HEK293T (cell line): ENCODE measurements at regions not wholly inside any gene's neighbourhood (a gene's known extent, or its start where the extent isn't known, plus 50 kb on each side); places are given as distances from the start of the nearest gene placed in this dataset.
"Not testable (repeated sequence)": the region's sequence is repeated elsewhere in the genome, so short reads cannot be mapped to it uniquely, and the experiment has no call there.

Experiments
- BHLHE40 ChIP-seq: fragments of 450-650 bp; IDR thresholded peaks from 2 replicates; pipeline ENCODE4 v1.6.1; 2016; ENCODE audit warnings: mild to moderate bottlenecking, moderate library complexity, borderline replicate concordance
- CTBP1 ChIP-seq: fragments of 450-650 bp; IDR thresholded peaks from 2 replicates; pipeline ENCODE4 v1.6.1; 2016; ENCODE audit warnings: borderline replicate concordance
- ELF4 ChIP-seq: fragments of 450-650 bp; IDR thresholded peaks from 2 replicates; pipeline ENCODE4 v1.6.1; 2017; ENCODE audit warnings: antibody characterized with exemption
- FOXA1 ChIP-seq: fragments of 450-650 bp; IDR thresholded peaks from 2 replicates; pipeline ENCODE4 v1.6.1; 2016; ENCODE audit warnings: mild to moderate bottlenecking
- FOXK2 ChIP-seq: fragments of 450-650 bp; IDR thresholded peaks from 2 replicates; pipeline ENCODE4 v1.6.1; 2016; ENCODE audit warnings: mild to moderate bottlenecking
- FOXM1 ChIP-seq: fragments of 450-650 bp; IDR thresholded peaks from 2 replicates; pipeline ENCODE4 v1.6.1; 2017; ENCODE audit warnings: mild to moderate bottlenecking, borderline replicate concordance
- HDGF ChIP-seq: fragments of 450-650 bp; IDR thresholded peaks from 2 replicates; pipeline ENCODE4 v1.6.1; 2017; ENCODE audit warnings: antibody characterized with exemption, borderline replicate concordance
- LEF1 ChIP-seq: fragments of 450-650 bp; IDR thresholded peaks from 2 replicates; pipeline ENCODE4 v1.6.1; 2017; ENCODE audit warnings: mild to moderate bottlenecking, borderline replicate concordance
- PKNOX1 ChIP-seq: fragments of 450-650 bp; IDR thresholded peaks from 2 replicates; pipeline ENCODE4 v1.6.1; 2016
- SP1 ChIP-seq: fragments of 450-650 bp; IDR thresholded peaks from 2 replicates; pipeline ENCODE4 v1.6.1; 2017
- SUZ12 ChIP-seq: fragments of 450-650 bp; IDR thresholded peaks from 2 replicates; pipeline ENCODE4 v1.6.1; 2016; ENCODE audit warnings: mild to moderate bottlenecking
- TARDBP ChIP-seq: fragments of 450-650 bp; IDR thresholded peaks from 2 replicates; pipeline ENCODE4 v1.6.1; 2016
- ZNF384 ChIP-seq: fragments of 450-650 bp; IDR thresholded peaks from 2 replicates; pipeline ENCODE4 v1.6.1; 2016

- TF ChIP-seq FOXA1, SP1, SUZ12, BHLHE40, FOXK2, TARDBP, FOXM1, LEF1, ZNF384, CTBP1, PKNOX1, HDGF, ELF4: not testable (repeated sequence)
Observed at GRCh38 chr7:96923345-96923744, 82.0 kb upstream of the DLX6 start.
